HG03103 (cell line): ENCODE measurements at regions not wholly inside any gene's neighbourhood (a gene's known extent, or its start where the extent isn't known, plus 50 kb on each side); places are given as distances from the start of the nearest gene placed in this dataset.

Experiments used
- ATAC-seq: cut with Tn5 transposase; IDR thresholded peaks from one replicate; pipeline ENCODE4 v1.9.1; 2021; ENCODE audit warnings: low read depth; ENCODE audit not compliant: unreplicated experiment

DNA sequence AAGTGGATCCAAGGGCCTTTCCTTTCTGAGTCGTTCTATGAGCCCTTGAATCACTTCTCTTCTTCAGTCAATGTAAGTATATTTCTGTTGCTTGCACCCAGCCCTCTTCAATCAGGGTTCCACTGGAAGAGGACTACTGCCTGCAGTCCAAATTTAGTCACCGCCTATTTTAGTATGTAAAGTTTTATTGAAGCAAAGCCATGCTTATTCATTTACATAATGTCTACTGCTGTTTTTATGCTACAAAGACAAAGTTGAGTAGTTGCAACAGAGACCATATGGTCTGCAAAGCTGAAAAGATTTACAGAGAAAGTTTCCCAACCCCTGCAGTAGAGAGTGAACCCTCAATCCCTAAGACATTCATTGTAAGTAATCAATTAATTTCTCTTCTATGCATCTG lies 332.5 kb upstream of the TNP1 start:
- ATAC-seq = no peak

GRCh38 chr2:217189747-217190146 lies 329.9 kb upstream of the TNP1 start:
- no peak for ATAC-seq

- no peak for ATAC-seq
Observed at GRCh38 chr2:217189131-217189530, 329.3 kb upstream of the TNP1 start.

- no peak for ATAC-seq
Observed at GRCh38 chr2:217186668-217187159, 326.9 kb upstream of the TNP1 start.

GRCh38 chr2:217186152-217186551 lies 326.3 kb upstream of the TNP1 start:
- ATAC-seq = no peak

DNA sequence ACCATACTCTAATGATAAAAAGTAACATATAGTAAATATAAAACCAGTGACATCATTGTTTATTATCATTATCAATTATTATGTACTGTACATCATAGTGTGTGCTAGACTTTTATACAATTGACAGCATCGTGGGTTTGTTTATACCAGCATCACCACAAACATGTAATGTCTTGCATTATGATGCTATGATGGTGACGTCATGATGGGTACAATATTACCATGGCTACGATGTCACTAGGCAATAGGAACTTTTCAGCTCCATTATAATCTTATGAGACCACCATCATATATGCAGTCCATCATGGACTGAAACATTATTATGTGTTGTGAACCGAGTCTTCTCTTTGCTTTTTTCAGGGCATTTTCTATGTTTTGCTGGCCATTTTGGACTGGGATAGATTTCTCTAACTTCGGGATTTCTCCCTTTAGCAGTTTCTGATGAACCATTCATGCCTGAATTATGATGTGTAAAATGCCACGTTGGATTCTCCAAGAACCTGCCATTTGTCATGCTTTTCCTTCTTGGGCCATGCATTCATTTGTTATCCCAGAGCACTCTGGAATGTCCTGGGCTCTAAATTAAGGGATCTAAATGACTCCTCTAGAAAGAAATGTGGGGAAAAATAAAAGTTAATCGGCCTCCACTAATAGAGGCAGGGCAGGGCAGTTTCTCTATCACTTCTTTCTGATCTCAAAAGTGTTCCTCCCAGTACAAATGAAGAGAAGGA lies 325.6 kb upstream of the TNP1 start:
- ATAC-seq = no peak

DNA sequence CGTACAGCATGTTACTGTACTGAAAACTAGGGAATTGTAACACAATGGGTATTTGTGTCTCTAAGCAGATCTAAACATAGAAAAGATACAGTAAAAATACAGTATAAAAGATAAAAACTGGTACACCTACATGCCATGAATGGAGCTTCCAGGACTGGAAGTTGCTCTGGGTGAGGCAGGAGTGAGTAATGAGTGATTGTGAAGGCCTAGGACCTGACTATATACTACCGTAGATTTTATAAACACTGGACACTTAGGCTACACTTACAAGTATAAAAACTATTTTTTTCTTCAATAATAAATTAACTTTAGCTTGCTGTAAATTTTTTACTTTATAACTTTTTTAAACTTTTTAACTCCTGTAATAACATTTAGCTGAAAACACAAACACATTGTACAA lies 324.4 kb upstream of the TNP1 start:
- ATAC-seq = no peak

DNA sequence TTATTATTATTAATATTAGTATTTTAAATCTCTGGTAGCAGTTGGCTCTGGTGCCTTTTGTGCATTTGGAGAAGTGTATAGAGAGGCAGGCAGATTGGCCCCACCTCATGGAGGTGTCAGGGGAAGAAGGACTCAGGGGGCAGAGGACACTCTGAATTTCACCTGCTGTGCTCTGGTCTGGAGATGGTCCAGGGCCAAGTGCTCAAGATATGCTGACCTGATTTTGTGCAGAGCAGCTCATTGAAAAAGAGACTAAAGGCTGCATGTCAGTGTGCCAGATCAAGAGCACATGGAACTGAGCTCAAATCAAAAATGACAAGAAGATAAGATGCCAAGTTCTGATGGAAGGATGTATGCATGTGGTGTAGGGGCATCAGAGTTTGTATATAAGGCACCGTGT lies 323.6 kb upstream of the TNP1 start:
- ATAC-seq = no peak

- ATAC-seq = no peak
Observed at GRCh38 chr2:217182926-217183325, 323.1 kb upstream of the TNP1 start.

DNA sequence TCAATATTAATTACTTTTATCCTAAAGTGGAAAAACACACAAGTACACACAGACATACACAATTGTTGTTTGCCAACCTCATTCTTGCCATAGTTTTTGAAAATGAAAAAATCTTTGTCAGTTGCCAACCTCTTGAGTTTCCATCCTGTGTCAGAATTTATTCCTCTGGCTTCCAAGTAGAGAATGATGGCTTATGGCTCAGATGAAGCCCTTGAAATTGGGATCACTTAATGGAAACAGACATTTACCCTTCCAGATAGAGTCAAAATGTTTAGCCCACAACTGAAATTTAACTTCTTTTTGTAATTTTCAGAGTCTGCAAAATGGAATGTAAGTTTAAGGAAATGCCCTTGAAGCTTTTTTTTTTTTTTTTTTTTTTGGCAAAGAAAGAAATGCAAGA lies 321.6 kb upstream of the TNP1 start:
- ATAC-seq = no peak

GRCh38 chr2:217179854-217180253 lies 320.0 kb upstream of the TNP1 start:
- ATAC-seq = no peak

DNA sequence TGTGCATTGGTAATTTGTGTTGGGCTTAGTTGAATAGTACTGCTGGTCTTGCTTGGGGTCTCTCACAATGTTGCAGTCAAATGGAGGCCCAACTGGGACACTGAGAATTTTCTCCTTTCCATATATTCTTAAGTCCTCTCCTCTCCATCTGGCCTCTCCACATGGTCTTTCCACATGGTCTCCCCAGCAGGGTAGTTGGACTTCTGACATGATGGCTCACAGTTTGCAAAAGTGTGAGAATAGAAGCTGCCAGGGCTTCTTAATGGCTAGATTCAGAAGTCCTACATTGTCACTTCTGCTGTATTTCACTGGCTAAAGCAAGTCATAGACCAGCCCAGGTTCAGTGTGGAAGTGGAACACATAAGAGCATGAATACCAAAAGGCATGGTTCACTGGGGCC lies 318.5 kb upstream of the TNP1 start:
- no peak for ATAC-seq

DNA sequence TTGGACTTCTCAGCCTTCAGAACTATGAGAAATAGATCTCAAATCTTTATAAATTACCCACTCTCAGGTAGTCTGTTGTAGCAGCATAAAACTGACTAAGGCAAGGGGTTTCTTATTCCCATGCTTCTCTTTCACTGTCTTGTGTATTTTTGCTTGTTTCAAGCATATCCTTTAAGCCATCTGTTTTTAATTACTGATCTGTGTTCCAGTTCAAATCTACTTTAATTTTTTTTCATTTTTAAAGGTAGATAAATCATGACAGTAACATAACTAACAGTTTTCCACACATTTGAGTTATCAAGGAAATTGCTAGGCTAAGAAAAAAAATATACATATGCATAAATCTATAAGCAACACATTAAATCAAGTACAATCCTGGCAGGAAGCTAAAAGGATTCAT lies 317.9 kb upstream of the TNP1 start:
- ATAC-seq = no peak

DNA sequence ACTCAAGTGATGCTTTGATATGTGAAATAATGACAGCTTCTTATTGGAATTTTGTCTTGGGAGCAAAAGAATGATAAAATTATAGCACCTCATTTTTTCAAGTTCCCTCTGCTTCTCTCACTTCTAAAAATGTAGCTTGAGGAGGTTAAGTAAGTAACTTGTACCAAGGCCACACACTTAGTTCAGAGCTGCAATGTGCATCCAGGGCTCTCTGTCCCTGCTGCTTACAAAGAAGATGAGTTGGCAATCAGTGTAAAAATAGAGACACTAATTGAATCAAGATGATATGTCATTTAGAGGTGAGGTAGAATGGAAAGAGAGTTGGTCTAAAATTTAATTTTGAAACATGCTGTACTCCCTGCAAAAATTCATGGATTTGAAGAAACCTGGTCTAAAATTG lies 312.0 kb upstream of the TNP1 start:
- ATAC-seq = no peak

GRCh38 chr2:217168496-217168895 lies 308.6 kb upstream of the TNP1 start:
- ATAC-seq = no peak

- ATAC-seq = no peak
Observed at GRCh38 chr2:217167531-217167930, 307.7 kb upstream of the TNP1 start.

- ATAC-seq = no peak
Observed at GRCh38 chr2:217166241-217166850, 306.5 kb upstream of the TNP1 start.

DNA sequence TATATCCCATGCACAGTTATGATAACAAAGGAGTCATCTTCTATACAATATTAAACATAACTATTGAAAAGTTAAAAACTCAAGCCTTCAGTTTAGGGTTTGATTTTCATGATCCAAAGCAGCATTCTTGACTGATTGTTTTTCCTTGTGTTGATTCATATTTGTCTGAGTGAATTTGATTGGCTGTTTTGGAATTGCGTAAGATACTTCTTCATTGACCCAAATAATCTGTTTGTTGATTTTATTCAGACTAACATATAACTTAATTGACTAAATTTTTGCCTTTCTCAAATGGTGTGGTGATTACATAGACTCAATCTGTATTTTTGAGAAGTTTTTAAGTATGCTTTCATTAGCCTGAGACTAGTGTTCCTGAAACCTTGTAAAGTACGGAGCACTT lies 305.7 kb upstream of the TNP1 start:
- no peak for ATAC-seq

- no peak for ATAC-seq
Observed at GRCh38 chr2:217163987-217164386, 304.1 kb upstream of the TNP1 start.

DNA sequence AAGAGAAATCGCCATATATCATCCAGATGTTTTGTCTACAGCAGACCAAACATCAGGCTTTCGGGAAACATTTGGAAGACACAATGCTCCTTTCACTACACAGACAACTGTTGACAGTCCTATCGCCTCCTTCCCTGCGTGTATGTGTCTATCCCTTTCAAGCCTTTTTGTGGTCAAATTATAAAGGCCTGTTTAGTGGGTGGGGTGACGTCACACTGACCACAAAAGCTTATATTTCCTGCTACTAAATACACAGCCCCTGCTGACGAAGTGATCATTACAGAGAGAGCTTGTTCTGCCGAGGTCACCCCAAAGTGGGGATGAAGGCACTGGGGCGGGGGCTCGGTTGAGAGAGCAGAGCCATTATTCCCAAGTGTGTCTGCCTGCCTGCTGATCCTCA lies 302.7 kb upstream of the TNP1 start:
- no peak for ATAC-seq

- no peak for ATAC-seq
Observed at GRCh38 chr2:217160978-217161973, 301.4 kb upstream of the TNP1 start.
